WTC11 (cell line): ENCODE measurements at regions not wholly inside any gene's neighbourhood (a gene's known extent, or its start where the extent isn't known, plus 50 kb on each side); places are given as distances from the start of the nearest gene placed in this dataset.
A peak's percentile ranks its signal among the peaks of the same experiment; 100 is the strongest.

ENCODE experiments used
- ATAC-seq: fragments of 200-7000 bp; cut with Tn5 transposase; 2 replicates; pipeline ENCODE4 v1.10.0; 2021; ENCODE audit warnings: mild to moderate bottlenecking, moderate library complexity
- CTCF ChIA-PET: fragments of 300-600 bp; sonication (Branson Sonifier 250); formaldehyde crosslinking; loops from one replicate; lab custom pipeline; 2021; ENCODE audit warnings: antibody characterized with exemption; lab: Charles Lee
- POLR2A ChIA-PET: fragments of 350-600 bp; sonication (Branson Sonifier 250); formaldehyde crosslinking; loops from one replicate; lab custom pipeline; 2021; ENCODE audit warnings: antibody characterized with exemption; lab: Charles Lee
- DNase-seq: peaks from one replicate; pipeline ENCODE4 v3.0.0; 2021; ENCODE audit warnings: low spot score
- H3K27ac Mint-ChIP-seq: 2 replicates; pipeline ENCODE4 v1.8.0; 2021; ENCODE audit warnings: mixed read lengths
- H3K27me3 Mint-ChIP-seq: 2 replicates; pipeline ENCODE4 v1.8.0; 2021; ENCODE audit warnings: low read depth, mild to moderate bottlenecking, moderate library complexity, mixed read lengths
- H3K36me3 Mint-ChIP-seq: 2 replicates; pipeline ENCODE4 v1.8.0; 2021; ENCODE audit warnings: mixed read lengths
- H3K4me1 Mint-ChIP-seq: 2 replicates; pipeline ENCODE4 v1.8.0; 2022; ENCODE audit warnings: mixed read lengths
- H3K4me3 Mint-ChIP-seq: 2 replicates; pipeline ENCODE4 v1.8.0; 2021; ENCODE audit warnings: mild to moderate bottlenecking, moderate library complexity, mixed read lengths
- H3K9me3 Mint-ChIP-seq: 2 replicates; pipeline ENCODE4 v1.8.0; 2021; ENCODE audit warnings: mixed read lengths
- ARID4B ChIP-seq: sonication (generic); formaldehyde crosslinking; IDR thresholded peaks from 2 replicates; pipeline ENCODE4 v1.8.0; 2023; ENCODE audit warnings: missing genetic modification reagents, mild to moderate bottlenecking, borderline replicate concordance
- FOXJ3 ChIP-seq: sonication (generic); formaldehyde crosslinking; IDR thresholded peaks from 2 replicates; pipeline ENCODE4 v1.9.0; 2021; ENCODE audit warnings: missing genetic modification reagents, mild to moderate bottlenecking, borderline replicate concordance
- FOXP1 ChIP-seq: sonication (generic); formaldehyde crosslinking; IDR thresholded peaks from 2 replicates; pipeline ENCODE4 v1.8.0; 2022; ENCODE audit warnings: missing genetic modification reagents, mild to moderate bottlenecking, moderate library complexity, borderline replicate concordance
- FOXP4 ChIP-seq: sonication (generic); formaldehyde crosslinking; IDR thresholded peaks from 2 replicates; pipeline ENCODE4 v1.8.0; 2022; ENCODE audit warnings: mild to moderate bottlenecking, missing genetic modification reagents
- HMGA2 ChIP-seq: fragments of 250-450 bp; sonication (Bioruptor Pico); IDR thresholded peaks from 2 replicates; pipeline ENCODE4 v1.4.0; 2021; ENCODE audit warnings: mild to moderate bottlenecking, moderate library complexity
- IRF2 ChIP-seq: sonication (generic); formaldehyde crosslinking; IDR thresholded peaks from 2 replicates; pipeline ENCODE4 v1.8.0; 2022; ENCODE audit warnings: low read depth, missing genetic modification reagents, borderline replicate concordance
- NFYB ChIP-seq: sonication (generic); formaldehyde crosslinking; conservative IDR thresholded peaks from 2 replicates; pipeline ENCODE4 v1.8.0; 2022; ENCODE audit warnings: low read depth, missing genetic modification reagents
- SMAD3 ChIP-seq: sonication (generic); formaldehyde crosslinking; IDR thresholded peaks from 2 replicates; pipeline ENCODE4 v1.8.0; 2022; ENCODE audit warnings: missing genetic modification reagents, mild to moderate bottlenecking, borderline replicate concordance
- ZNF317 ChIP-seq: sonication (generic); formaldehyde crosslinking; IDR thresholded peaks from 2 replicates; pipeline ENCODE4 v1.8.1; 2023; ENCODE audit warnings: low read depth, mild to moderate bottlenecking, moderate library complexity, missing genetic modification reagents, borderline replicate concordance
- ZNF423 ChIP-seq: fragments of 250-450 bp; sonication (Bioruptor Pico); IDR thresholded peaks from 2 replicates; pipeline ENCODE4 v2.1.2; 2022; ENCODE audit warnings: mild to moderate bottlenecking, moderate library complexity
- ZNF532 ChIP-seq: fragments of 250-450 bp; sonication (Bioruptor Pico); IDR thresholded peaks from 2 replicates; pipeline ENCODE4 v1.9.0; 2021; ENCODE audit warnings: mild to moderate bottlenecking, borderline replicate concordance
- ZNF671 ChIP-seq: fragments of 250-450 bp; sonication (Bioruptor Pico); IDR thresholded peaks from 2 replicates; pipeline ENCODE4 v1.8.0; 2021; ENCODE audit warnings: mild to moderate bottlenecking

GRCh38 chr3:194269610-194270145, 81.5 kb downstream of the CPN2 start (continued):
- TF ChIP-seq SMAD3 (CRISPR knock-in tag) (no peak), ARID4B (CRISPR knock-in tag) (0 out of 2 replicates have a peak, but pooled peaks have one; percentile 29), FOXJ3 (CRISPR knock-in tag) (no peak), FOXP4 (CRISPR knock-in tag) (peak; percentile 18; the same call in 1 of the 2 replicates), HMGA2 (no peak)

- Mint-ChIP-seq H3K36me3 (peaks cover 6% of the 10 kb centered on the region), H3K4me1 (peaks cover 37% of the 10 kb centered on the region), H3K27ac (no peak overlapping the region), H3K9me3 (peaks cover 6% of the 10 kb centered on the region), H3K27me3 (peaks cover 2% of the 10 kb centered on the region; the same call in 1 of the 2 replicates), H3K4me3 (no peak overlapping the region)
- ATAC-seq (peak; percentile 38), DNase-seq (peak; percentile 24)
- ChIA-PET POLR2A (no interaction called here), CTCF (interaction anchor here (0.5 to 4.1 kb wide), 14 partner anchors 16 to 1477 kb away, joined by 3 to 32 read pairs (median 5); no protein-coding TSS in a partner anchor)
- TF ChIP-seq NFYB (CRISPR knock-in tag), result no peak
- TF ChIP-seq IRF2 (CRISPR knock-in tag), result no peak
- TF ChIP-seq ZNF317 (CRISPR knock-in tag), result no peak
- TF ChIP-seq FOXJ3 (CRISPR knock-in tag), result no peak
- TF ChIP-seq ZNF671, result no peak
- no peak for TF ChIP-seq FOXP1 (CRISPR knock-in tag)
These were observed 80.3 kb downstream of the CPN2 start for GRCh38 chr3:194270627-194271459.

GRCh38 chr3:194271460-194272035, 79.6 kb downstream of the CPN2 start:
- POLR2A ChIA-PET, result no interaction called here
- peaks cover 37% of the 10 kb centered on the region for H3K4me1 Mint-ChIP-seq
- TF ChIP-seq ZNF532 (CRISPR knock-in tag) (no peak), ZNF423 (CRISPR knock-in tag) (no peak)
- TF ChIP-seq, all 79 proteins: peak for 0

More at GRCh38 chr3:194271460-194272035, 79.6 kb downstream of the CPN2 start:
- Mint-ChIP-seq H3K27ac (no peak overlapping the region), H3K9me3 (peaks cover 6% of the 10 kb centered on the region), H3K27me3 (peaks cover 2% of the 10 kb centered on the region; the same call in 1 of the 2 replicates), H3K4me3 (no peak overlapping the region), H3K36me3 (peaks cover 6% of the 10 kb centered on the region)
- ATAC-seq (no peak), DNase-seq (peak; percentile 8)
- CTCF ChIA-PET, result interaction anchor here (0.5 to 4.1 kb wide), 8 partner anchors 16 to 1476 kb away, joined by 3 to 32 read pairs (median 12); no protein-coding TSS in a partner anchor
